ENCODE measurements at regions not wholly inside any gene's neighbourhood (a gene's known extent, or its start where the extent isn't known, plus 50 kb on each side); places are given as distances from the start of the nearest gene placed in this dataset.
"Not testable (repeated sequence)": the region's sequence is repeated elsewhere in the genome, so short reads cannot be mapped to it uniquely, and the experiment has no call there.

GRCh38 chr2:107745100-107745499 is 81.6 kb upstream of the RGPD4 start:
- H3K9ac ChIP-seq = no peak overlapping the region
- no peaks in the 10 kb centered on the region for H3K4me1 ChIP-seq (ENCODE audit: control insufficient read depth in 1 of 2, insufficient read depth in 2 of 2, low read depth in 1 of 2, low read length in 1 of 2)
- no peak overlapping the region for H2AFZ ChIP-seq (ENCODE audit: low read depth)
- H3K4me2 ChIP-seq = no peak overlapping the region
- no peaks in the 10 kb centered on the region for H3K9me2 ChIP-seq
- DNase-seq = no peak
- H3K27ac ChIP-seq (ENCODE audit: low read depth in 2 of 2, low read length in 1 of 2) = no peak overlapping the region
- no peaks in the 10 kb centered on the region for H3K79me2 ChIP-seq (ENCODE audit: insufficient read depth)
- ChIA-PET CTCF (no interaction called here), POLR2A (no interaction called here)
- no peaks in the 10 kb centered on the region for H3F3A ChIP-seq (replicated peaks; ENCODE audit: insufficient read depth)
- H3K4me3 ChIP-seq (ENCODE audit: low read depth in 2 of 2, low read length in 1 of 2) = no peak overlapping the region
- WGBS (ENCODE audit: low lambda C conversion rate) = 42% methylated on average over 3 of the region's 3 CpGs
- TF ChIP-seq REST (IDR thresholded peaks at IDR 0.05; ENCODE audit: low read depth, low read length) (no peak), NRF1 (IDR thresholded peaks at IDR 0.05; ENCODE audit: low read depth, low read length) (no peak), RXRA (IDR thresholded peaks at IDR 0.05; ENCODE audit: borderline replicate concordance, low read depth) (no peak), IRF3 (IDR thresholded peaks at IDR 0.05; ENCODE audit: low read depth, low read length) (no peak), FOXJ3 (CRISPR knock-in tag; IDR thresholded peaks at IDR 0.05) (no peak), ELF1 (IDR thresholded peaks at IDR 0.05) (no peak), MXI1 (IDR thresholded peaks at IDR 0.05; ENCODE audit: low read depth, low read length) (no peak)
- H4K20me1 ChIP-seq (ENCODE audit: insufficient read depth) = no peaks in the 10 kb centered on the region
- no peaks in the 10 kb centered on the region for H3K27me3 ChIP-seq (ENCODE audit: insufficient read depth)
- H3K9me3 ChIP-seq = no peaks in the 10 kb centered on the region
- no peaks in the 10 kb centered on the region for H3K36me3 ChIP-seq (replicated peaks in 1 of 2; ENCODE audit: control insufficient read depth in 1 of 2, insufficient read depth in 2 of 2, low read length in 1 of 2)

GRCh38 chr2:107746552-107747198 is 80.0 kb upstream of the RGPD4 start:
- H3K79me2 ChIP-seq (ENCODE audit: insufficient read depth); H4K20me1 ChIP-seq (ENCODE audit: insufficient read depth); H3K36me3 ChIP-seq (replicated peaks in 1 of 2; ENCODE audit: control insufficient read depth in 1 of 2, insufficient read depth in 2 of 2, low read length in 1 of 2); H3K9ac ChIP-seq; H2AFZ ChIP-seq (ENCODE audit: low read depth); H3K27ac ChIP-seq (ENCODE audit: low read depth in 2 of 2, low read length in 1 of 2); POLR2A ChIA-PET; H3K4me1 ChIP-seq (ENCODE audit: control insufficient read depth in 1 of 2, insufficient read depth in 2 of 2, low read depth in 1 of 2, low read length in 1 of 2); H3K9me3 ChIP-seq; H3F3A ChIP-seq (replicated peaks; ENCODE audit: insufficient read depth); H3K9me2 ChIP-seq; H3K27me3 ChIP-seq (ENCODE audit: insufficient read depth); CTCF ChIA-PET; H3K4me2 ChIP-seq; H3K4me3 ChIP-seq (ENCODE audit: low read depth in 2 of 2, low read length in 1 of 2); DNase-seq: not testable (repeated sequence)
- 60% methylated on average over 10 of the region's 13 CpGs for WGBS (ENCODE audit: low lambda C conversion rate)

GRCh38 chr2:107747199-107747963 is 79.3 kb upstream of the RGPD4 start:
- H3K27me3 ChIP-seq (ENCODE audit: insufficient read depth); H3K4me3 ChIP-seq (ENCODE audit: low read depth in 2 of 2, low read length in 1 of 2); H3K36me3 ChIP-seq (replicated peaks in 1 of 2; ENCODE audit: control insufficient read depth in 1 of 2, insufficient read depth in 2 of 2, low read length in 1 of 2); H3K9me2 ChIP-seq; DNase-seq; POLR2A ChIA-PET; H3K79me2 ChIP-seq (ENCODE audit: insufficient read depth); H3K9me3 ChIP-seq; H3K9ac ChIP-seq; H3K4me1 ChIP-seq (ENCODE audit: control insufficient read depth in 1 of 2, insufficient read depth in 2 of 2, low read depth in 1 of 2, low read length in 1 of 2); H3K27ac ChIP-seq (ENCODE audit: low read depth in 2 of 2, low read length in 1 of 2); H2AFZ ChIP-seq (ENCODE audit: low read depth); H3F3A ChIP-seq (replicated peaks; ENCODE audit: insufficient read depth); CTCF ChIA-PET; H3K4me2 ChIP-seq; H4K20me1 ChIP-seq (ENCODE audit: insufficient read depth): not testable (repeated sequence)
- 74% methylated on average over 14 of the region's 51 CpGs for WGBS (ENCODE audit: low lambda C conversion rate)

Data from SK-N-SH (cell line).